Neural cell (in vitro differentiated cells): ENCODE measurements at regions not wholly inside any gene's neighbourhood (a gene's known extent, or its start where the extent isn't known, plus 50 kb on each side); places are given as distances from the start of the nearest gene placed in this dataset.
"Not testable (repeated sequence)": the region's sequence is repeated elsewhere in the genome, so short reads cannot be mapped to it uniquely, and the experiment has no call there.

ENCODE experiments used
- H2AFZ ChIP-seq: fragments of 200-600, 300-800 bp; sonication (generic), shearing (Covaris generic); 2 replicates; pipeline ENCODE4 v1.6.0; 2014; ENCODE audit warnings: low read depth, mild to moderate bottlenecking, antibody characterized with exemption, low read length, moderate library complexity
- H3F3A ChIP-seq: fragments of 200-600 bp; shearing (Covaris generic); 2 replicates; pipeline ENCODE4 v1.6.1; 2016; ENCODE audit warnings: mild to moderate bottlenecking, moderate library complexity, mixed read lengths, antibody characterized with exemption, low read length; ENCODE audit not compliant: insufficient read depth, poor library complexity, severe bottlenecking
- H3K27ac ChIP-seq: fragments of 200-600, 300-800 bp; sonication (generic), shearing (Covaris generic); 2 replicates; pipeline ENCODE4 v1.5.1; 2014; ENCODE audit warnings: mild to moderate bottlenecking, low read length, moderate library complexity
- H3K27me3 ChIP-seq: fragments of 300-800, 200-600 bp; sonication (generic), shearing (Covaris generic); 2 replicates; pipeline ENCODE4 v1.6.0; 2014; ENCODE audit warnings: mild to moderate bottlenecking, low read depth, low read length, moderate library complexity; ENCODE audit not compliant: insufficient read depth
- H3K36me3 ChIP-seq: fragments of 300-800, 200-600 bp; sonication (generic), shearing (Covaris generic); 2 replicates; pipeline ENCODE4 v1.5.1; 2014; ENCODE audit warnings: mild to moderate bottlenecking, antibody characterized with exemption, low read length, moderate library complexity; ENCODE audit not compliant: insufficient read depth
- H3K4me2 ChIP-seq: fragments of 300-800, 200-600 bp; sonication (generic), shearing (Covaris generic); 2 replicates; pipeline ENCODE4 v1.6.0; 2014; ENCODE audit warnings: mild to moderate bottlenecking, low read length
- H3K4me3 ChIP-seq: fragments of 300-800, 200-600 bp; sonication (generic), shearing (Covaris generic); 2 replicates; pipeline ENCODE4 v1.5.1; 2014; ENCODE audit warnings: mild to moderate bottlenecking, low read length, moderate library complexity
- H3K79me2 ChIP-seq: fragments of 200-600 bp; shearing (Covaris generic); replicated peaks from 2 replicates; pipeline ENCODE4 v1.6.0; 2014; ENCODE audit warnings: mild to moderate bottlenecking, low read length, moderate library complexity; ENCODE audit not compliant: insufficient read depth
- H3K9ac ChIP-seq: fragments of 300-800, 200-600 bp; sonication (generic), shearing (Covaris generic); 2 replicates; pipeline ENCODE4 v1.6.1; 2016; ENCODE audit warnings: mild to moderate bottlenecking, low read length, mixed read lengths
- H3K9me2 ChIP-seq: fragments of 200-600 bp; shearing (Covaris generic); 2 replicates; pipeline ENCODE4 v1.6.1; 2016; ENCODE audit warnings: mild to moderate bottlenecking, low read length, mixed read lengths; ENCODE audit not compliant: insufficient read depth
- H3K9me3 ChIP-seq: fragments of 200-600, 300-800 bp; sonication (generic), shearing (Covaris generic); 2 replicates; pipeline ENCODE4 v1.6.1; 2016; ENCODE audit warnings: mild to moderate bottlenecking, mixed run types, low read length, moderate library complexity, mixed read lengths
- H4K20me1 ChIP-seq: fragments of 200-600 bp; shearing (Covaris generic); 2 replicates; pipeline ENCODE4 v1.6.1; 2016; ENCODE audit warnings: mild to moderate bottlenecking, mixed run types; ENCODE audit not compliant: insufficient read depth
- EP300 ChIP-seq: fragments of 450-650 bp; conservative IDR thresholded peaks from 2 replicates; pipeline ENCODE4 v1.6.1; 2014; ENCODE audit warnings: antibody characterized with exemption, mild to moderate bottlenecking, moderate library complexity; ENCODE audit not compliant: poor library complexity, severe bottlenecking
- EZH2 ChIP-seq: fragments of 200-600, 300-800 bp; shearing (Covaris generic), sonication (generic); IDR thresholded peaks from 2 replicates; pipeline ENCODE4 v1.6.1; 2014; ENCODE audit warnings: antibody characterized with exemption, low read length, borderline replicate concordance, mild to moderate bottlenecking; ENCODE audit not compliant: insufficient read depth, poor library complexity, severe bottlenecking
- MXI1 ChIP-seq: fragments of 450-650 bp; conservative IDR thresholded peaks from 2 replicates; pipeline ENCODE4 v1.6.1; 2014; ENCODE audit warnings: antibody characterized with exemption, mild to moderate bottlenecking; ENCODE audit not compliant: poor library complexity, severe bottlenecking
- POLR2AphosphoS5 ChIP-seq: IDR thresholded peaks from 2 replicates; pipeline ENCODE4 v1.6.1; 2012
- RAD21 ChIP-seq: fragments of 450-650 bp; conservative IDR thresholded peaks from 2 replicates; pipeline ENCODE4 v1.6.1; 2014; ENCODE audit warnings: antibody characterized with exemption, mild to moderate bottlenecking, moderate library complexity
- SMC3 ChIP-seq: fragments of 450-650 bp; conservative IDR thresholded peaks from 2 replicates; pipeline ENCODE4 v1.6.1; 2014; ENCODE audit warnings: antibody characterized with exemption, mild to moderate bottlenecking, moderate library complexity; ENCODE audit not compliant: poor library complexity
- TAF1 ChIP-seq: IDR thresholded peaks from 2 replicates; pipeline ENCODE4 v1.6.1; 2012; ENCODE audit warnings: low read depth
- TF ChIP-seq, protein P1 (sequence below): fragments of 450-650 bp; IDR thresholded peaks from 2 replicates; pipeline ENCODE4 v1.5.1; 2014; ENCODE audit warnings: antibody characterized with exemption, mild to moderate bottlenecking, moderate library complexity; ENCODE audit not compliant: poor library complexity, severe bottlenecking
- TF ChIP-seq, protein P2 (sequence below): IDR thresholded peaks from 2 replicates; pipeline ENCODE4 v1.6.1; 2012; ENCODE audit warnings: borderline replicate concordance

DNA sequence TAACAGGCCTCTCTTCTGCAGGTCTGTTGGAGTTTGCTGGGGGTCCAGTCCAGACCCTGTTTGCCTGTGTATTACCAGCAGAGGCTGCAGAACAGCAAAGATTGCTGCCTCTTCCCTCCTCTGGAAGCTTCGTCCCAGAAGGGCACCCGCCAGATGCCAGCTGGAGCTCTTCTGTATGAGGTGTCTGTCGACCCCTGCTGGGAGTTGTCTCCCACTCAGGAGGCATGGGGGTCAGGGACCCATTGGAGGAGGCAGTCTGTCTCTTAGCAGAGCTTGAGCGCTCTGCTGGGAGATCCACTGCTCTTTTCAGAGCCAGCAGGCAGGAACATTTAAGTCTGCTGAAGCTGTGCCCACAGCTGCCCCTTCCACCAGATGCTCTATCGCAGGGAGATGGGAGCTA lies 361.1 kb upstream of the NRP1 start (continued):
- TF ChIP-seq, protein P1, sequence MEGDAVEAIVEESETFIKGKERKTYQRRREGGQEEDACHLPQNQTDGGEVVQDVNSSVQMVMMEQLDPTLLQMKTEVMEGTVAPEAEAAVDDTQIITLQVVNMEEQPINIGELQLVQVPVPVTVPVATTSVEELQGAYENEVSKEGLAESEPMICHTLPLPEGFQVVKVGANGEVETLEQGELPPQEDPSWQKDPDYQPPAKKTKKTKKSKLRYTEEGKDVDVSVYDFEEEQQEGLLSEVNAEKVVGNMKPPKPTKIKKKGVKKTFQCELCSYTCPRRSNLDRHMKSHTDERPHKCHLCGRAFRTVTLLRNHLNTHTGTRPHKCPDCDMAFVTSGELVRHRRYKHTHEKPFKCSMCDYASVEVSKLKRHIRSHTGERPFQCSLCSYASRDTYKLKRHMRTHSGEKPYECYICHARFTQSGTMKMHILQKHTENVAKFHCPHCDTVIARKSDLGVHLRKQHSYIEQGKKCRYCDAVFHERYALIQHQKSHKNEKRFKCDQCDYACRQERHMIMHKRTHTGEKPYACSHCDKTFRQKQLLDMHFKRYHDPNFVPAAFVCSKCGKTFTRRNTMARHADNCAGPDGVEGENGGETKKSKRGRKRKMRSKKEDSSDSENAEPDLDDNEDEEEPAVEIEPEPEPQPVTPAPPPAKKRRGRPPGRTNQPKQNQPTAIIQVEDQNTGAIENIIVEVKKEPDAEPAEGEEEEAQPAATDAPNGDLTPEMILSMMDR: no peak

DNA sequence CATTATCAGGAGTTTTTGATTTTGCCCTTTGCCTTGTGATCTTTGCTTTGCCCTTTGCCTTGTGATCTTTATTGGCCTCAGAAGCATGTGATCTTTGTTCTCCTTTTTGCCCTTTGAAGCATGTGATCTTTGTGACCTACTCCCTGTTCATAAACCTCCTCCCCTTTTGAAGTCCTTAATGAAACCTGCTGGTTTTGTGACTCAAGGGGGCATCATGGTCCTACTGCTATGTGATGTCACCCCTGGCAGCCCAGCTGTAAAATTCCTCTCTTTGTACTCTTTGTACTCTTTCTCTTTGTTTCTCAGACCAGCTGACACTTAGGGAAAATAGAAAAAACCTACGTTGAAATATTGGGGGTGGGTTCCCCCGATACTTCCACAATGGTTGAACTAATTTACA lies 356.1 kb upstream of the NRP1 start:
- not testable (repeated sequence) for H3K79me2 ChIP-seq, H3K9me3 ChIP-seq, H3K36me3 ChIP-seq, H4K20me1 ChIP-seq, H3F3A ChIP-seq, H3K9me2 ChIP-seq, H3K27ac ChIP-seq, H2AFZ ChIP-seq, H3K9ac ChIP-seq, H3K4me2 ChIP-seq, H3K4me3 ChIP-seq, H3K27me3 ChIP-seq

DNA sequence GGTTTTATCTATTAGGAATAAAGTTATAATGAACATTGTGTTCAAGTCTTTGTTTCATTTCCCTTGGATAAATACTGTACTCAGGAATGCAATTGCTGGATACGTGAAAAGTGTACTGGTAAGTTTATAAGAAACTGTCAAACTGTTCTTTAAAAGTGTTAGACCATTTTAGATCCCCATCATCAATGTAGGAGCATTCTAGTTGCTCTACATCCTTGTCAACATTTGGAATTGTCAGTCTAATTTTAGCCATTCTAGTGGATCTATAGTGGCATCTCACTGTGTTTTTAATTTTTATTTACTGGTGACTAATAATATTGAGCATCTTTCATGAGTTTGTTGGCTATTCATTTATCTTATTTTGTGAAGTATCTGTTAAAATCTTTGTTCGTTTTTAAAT lies 354.0 kb upstream of the NRP1 start:
- Histone ChIP-seq H3K27me3 (no peaks in the 10 kb centered on the region), H3K9me2 (no peaks in the 10 kb centered on the region), H4K20me1 (no peaks in the 10 kb centered on the region), H3K36me3 (no peaks in the 10 kb centered on the region), H2AFZ (no peak overlapping the region), H3K4me3 (no peak overlapping the region), H3K27ac (no peak overlapping the region), H3K9me3 (peaks cover 8% of the 10 kb centered on the region), H3K9ac (no peak overlapping the region), H3K4me2 (no peak overlapping the region), H3F3A (no peaks in the 10 kb centered on the region), H3K79me2 (no peaks in the 10 kb centered on the region)
- TF ChIP-seq SMC3 (no peak), POLR2AphosphoS5 (no peak), EP300 (no peak), TAF1 (no peak), RAD21 (no peak), MXI1 (no peak), EZH2 (no peak)
- TF ChIP-seq, protein P2, sequence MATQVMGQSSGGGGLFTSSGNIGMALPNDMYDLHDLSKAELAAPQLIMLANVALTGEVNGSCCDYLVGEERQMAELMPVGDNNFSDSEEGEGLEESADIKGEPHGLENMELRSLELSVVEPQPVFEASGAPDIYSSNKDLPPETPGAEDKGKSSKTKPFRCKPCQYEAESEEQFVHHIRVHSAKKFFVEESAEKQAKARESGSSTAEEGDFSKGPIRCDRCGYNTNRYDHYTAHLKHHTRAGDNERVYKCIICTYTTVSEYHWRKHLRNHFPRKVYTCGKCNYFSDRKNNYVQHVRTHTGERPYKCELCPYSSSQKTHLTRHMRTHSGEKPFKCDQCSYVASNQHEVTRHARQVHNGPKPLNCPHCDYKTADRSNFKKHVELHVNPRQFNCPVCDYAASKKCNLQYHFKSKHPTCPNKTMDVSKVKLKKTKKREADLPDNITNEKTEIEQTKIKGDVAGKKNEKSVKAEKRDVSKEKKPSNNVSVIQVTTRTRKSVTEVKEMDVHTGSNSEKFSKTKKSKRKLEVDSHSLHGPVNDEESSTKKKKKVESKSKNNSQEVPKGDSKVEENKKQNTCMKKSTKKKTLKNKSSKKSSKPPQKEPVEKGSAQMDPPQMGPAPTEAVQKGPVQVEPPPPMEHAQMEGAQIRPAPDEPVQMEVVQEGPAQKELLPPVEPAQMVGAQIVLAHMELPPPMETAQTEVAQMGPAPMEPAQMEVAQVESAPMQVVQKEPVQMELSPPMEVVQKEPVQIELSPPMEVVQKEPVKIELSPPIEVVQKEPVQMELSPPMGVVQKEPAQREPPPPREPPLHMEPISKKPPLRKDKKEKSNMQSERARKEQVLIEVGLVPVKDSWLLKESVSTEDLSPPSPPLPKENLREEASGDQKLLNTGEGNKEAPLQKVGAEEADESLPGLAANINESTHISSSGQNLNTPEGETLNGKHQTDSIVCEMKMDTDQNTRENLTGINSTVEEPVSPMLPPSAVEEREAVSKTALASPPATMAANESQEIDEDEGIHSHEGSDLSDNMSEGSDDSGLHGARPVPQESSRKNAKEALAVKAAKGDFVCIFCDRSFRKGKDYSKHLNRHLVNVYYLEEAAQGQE: no peak
- TF ChIP-seq, protein P1: no peak
